DMS 273 treated with DMSO at 0.1 percent for 48 hours (cell line): ENCODE measurements at regions not wholly inside any gene's neighbourhood (a gene's known extent, or its start where the extent isn't known, plus 50 kb on each side); places are given as distances from the start of the nearest gene placed in this dataset.
"Not testable (repeated sequence)": the region's sequence is repeated elsewhere in the genome, so short reads cannot be mapped to it uniquely, and the experiment has no call there.

Experiments
- DNase-seq: peaks from one replicate; lab custom pipeline; 2025; lab: John Stamatoyannopoulos, UW

DNA sequence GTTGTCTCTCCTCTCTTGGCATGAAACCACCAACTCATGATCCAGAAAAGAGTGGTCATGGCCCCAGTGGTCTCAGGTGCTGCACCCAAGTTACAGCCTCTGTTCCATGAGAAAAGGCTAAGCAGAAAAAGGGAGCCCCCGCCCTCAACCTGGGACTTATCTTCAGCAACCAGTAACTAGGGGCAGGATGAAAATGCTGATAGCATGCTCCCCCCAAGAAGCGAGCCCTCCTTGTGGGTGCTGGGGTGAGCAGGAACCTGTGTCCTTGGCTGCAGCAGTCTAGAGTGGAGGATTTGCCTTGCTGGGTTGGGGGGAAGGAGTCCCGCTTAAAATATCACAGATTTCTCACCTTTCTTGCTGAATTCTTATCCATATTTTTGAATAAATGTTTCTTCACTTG, 490.0 kb downstream of the SUCLG1 start:
- no peak for DNase-seq

GRCh38 chr2:83967854-83968253, 491.2 kb downstream of the SUCLG1 start:
- DNase-seq: no peak

GRCh38 chr2:83966946-83967345, 492.1 kb downstream of the SUCLG1 start:
- not testable (repeated sequence) for DNase-seq

DNA sequence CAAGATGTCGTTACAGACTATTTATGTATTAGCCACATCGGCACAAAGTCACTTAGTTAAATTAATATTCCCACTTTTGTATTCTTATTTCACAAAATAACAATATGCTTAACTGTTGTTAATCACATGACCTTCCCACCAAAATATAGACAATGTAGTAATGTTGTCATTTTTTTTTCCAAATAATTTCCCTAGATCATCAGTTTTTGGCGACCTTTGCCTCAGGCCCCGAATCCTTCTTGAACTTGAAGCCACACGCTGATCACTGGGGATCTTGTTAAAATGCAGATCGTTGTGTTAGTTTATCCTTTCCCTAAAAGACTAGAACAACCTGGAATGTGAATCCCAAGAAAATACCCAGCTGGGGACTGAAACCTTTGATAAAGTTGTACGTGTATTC, 497.6 kb downstream of the SUCLG1 start:
- no peak for DNase-seq

- DNase-seq: no peak
Measured at GRCh38 chr2:83960371-83960770, 498.7 kb downstream of the SUCLG1 start.

- DNase-seq: no peak
Measured at GRCh38 chr2:83959266-83959665, 499.8 kb downstream of the SUCLG1 start.

DNA sequence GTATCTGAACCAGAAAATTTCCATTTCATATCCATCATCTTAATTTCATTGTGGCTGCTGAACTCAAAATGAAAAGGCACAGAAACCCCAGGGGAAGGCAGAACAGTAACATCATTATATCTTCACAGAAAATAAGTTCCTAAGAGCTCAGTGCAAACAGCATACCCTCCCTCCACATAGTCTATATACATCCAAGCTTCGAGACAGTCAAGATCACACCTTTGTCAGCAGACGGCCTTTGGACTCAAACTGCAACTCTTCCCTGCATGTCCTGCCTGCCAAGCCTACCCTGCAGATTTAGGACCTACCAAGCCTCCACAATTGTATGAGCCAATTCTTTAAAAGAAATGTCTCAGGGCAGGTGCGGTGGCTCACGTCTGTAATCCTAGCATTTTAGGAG, 502.1 kb downstream of the SUCLG1 start:
- DNase-seq: no peak

GRCh38 chr2:83953697-83954096, 505.4 kb downstream of the SUCLG1 start:
- no peak for DNase-seq

- no peak for DNase-seq
Measured at GRCh38 chr2:83951378-83951947, 507.6 kb downstream of the SUCLG1 start.

GRCh38 chr2:83949361-83949760, 509.7 kb downstream of the SUCLG1 start:
- DNase-seq: no peak

DNA sequence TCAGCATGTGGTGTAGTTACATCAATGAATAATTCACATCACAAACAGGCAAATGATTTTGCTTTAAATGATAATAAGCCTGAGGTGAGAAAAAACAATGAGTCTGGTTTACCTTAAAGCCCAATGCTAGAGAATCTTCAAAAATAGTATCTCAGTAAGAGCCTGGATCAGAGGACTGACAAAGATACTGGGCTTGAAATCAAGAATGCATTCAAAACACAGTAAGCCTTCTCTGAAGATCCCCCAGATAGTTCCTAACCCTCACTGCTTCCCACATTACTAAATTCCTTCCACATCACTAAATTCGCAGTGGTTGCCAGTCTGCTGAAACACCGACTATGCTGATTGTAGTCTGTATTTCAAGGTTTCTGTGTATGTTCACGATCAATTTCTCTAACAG, 514.9 kb downstream of the SUCLG1 start:
- no peak for DNase-seq

GRCh38 chr2:83943265-83943664, 515.8 kb downstream of the SUCLG1 start:
- no peak for DNase-seq

DNA sequence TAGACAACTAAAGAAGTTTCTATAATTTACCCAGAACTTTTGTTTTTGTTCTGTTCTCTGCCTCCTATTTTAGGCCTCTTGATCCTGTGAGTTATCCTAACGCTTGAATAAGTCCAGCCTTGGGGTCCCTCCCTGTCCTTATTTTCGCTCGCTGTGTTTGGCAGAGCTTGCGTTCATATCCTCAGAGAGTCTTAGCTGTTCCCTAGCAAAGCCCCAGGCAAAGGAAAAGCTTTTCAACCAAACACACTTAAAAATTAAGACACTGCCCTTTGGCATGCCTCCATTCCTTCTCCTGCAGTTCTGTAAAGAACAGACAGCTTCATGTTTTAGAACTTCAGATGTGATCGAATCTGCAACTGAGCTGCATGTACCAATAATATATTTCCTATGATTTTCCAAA, 517.2 kb downstream of the SUCLG1 start:
- no peak for DNase-seq

- no peak for DNase-seq
Measured at GRCh38 chr2:83933749-83934148, 525.3 kb downstream of the SUCLG1 start.

DNA sequence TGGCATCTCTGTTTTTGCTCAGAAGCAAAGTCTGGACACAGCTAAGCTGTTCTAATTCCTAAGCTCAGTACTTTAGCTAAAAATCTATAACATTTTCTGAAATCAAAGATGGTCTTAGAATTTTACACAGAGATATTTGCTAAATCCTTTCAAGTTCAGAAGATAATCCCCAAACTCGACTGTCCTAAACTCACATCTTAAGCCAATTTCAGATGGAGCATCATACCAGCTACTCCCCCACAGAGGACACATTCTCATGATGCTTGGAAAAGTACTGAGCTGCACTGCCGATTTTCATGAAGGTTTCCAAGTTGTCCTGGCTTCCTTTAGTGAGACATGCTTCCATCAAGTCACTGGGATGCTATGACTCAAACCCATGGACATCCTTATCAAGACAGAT, 535.5 kb downstream of the SUCLG1 start:
- DNase-seq: no peak

GRCh38 chr2:83916559-83916958, 542.5 kb downstream of the SUCLG1 start:
- no peak for DNase-seq

- DNase-seq: no peak
Measured at GRCh38 chr2:83915381-83915780, 543.7 kb downstream of the SUCLG1 start.

GRCh38 chr2:83908750-83909149, 550.3 kb downstream of the SUCLG1 start:
- no peak for DNase-seq

DNA sequence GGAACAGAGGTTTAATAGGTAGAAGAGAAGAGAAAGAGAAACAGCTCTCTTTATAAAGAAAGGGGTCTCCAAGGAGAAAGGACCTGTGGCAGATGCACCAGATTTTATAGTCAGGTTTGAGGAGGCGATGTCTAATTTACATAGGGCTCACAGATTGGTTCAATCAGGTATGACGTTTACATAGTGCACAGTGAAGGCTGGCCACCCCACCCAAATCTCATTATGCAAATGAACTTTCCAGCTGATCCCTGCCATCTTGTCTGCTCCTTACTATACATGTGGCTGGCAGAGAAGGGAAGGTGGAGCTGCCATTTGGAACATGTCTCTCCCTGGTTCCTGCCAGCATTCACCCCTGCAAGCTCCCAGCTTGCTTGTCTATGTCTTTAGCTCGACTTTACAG, 557.8 kb downstream of the SUCLG1 start:
- DNase-seq: peak; percentile 3

DNA sequence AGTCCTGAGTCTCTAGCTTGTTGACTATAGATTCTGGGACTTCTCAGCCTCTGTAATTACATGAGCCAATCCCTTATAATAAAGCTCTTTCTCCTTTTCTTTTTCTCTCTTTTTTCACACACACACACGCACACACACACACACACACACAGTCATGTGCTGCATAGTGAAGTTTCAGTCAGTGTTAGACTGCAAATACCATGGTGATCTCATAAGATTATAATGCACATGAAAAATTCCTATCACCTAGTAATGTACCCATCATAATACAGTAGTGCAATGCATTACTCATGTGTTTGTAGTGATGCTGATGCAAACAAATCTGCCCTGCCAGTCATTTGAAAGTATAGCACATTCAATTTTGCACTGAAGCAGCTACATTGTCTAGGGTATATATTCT, 558.2 kb downstream of the SUCLG1 start:
- no peak for DNase-seq

GRCh38 chr2:83899271-83899670, 559.8 kb downstream of the SUCLG1 start:
- DNase-seq: no peak

- no peak for DNase-seq
Measured at GRCh38 chr2:83894976-83895375, 564.1 kb downstream of the SUCLG1 start.

- no peak for DNase-seq
Measured at GRCh38 chr2:83887757-83888156, 571.3 kb downstream of the SUCLG1 start.

DNA sequence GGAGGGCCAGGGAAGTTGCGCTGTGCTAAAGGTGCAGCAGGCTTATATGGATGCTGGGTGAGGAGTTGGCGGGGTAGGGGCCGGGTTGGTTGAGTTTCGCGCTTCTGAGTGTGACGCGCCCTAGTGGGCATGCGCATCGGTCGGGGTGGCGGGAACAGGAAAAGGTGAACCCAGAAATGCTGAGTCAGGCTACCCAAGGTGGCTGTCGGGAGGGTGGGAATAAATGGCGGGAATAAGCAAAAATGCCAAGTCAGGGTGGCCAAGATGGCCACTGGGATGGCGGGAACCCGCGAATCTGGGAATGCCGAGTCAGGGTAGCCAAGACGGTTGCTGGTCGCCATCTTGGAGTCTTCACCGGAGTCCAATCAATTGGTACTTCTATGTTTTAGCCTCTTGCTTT, 580.0 kb downstream of the SUCLG1 start:
- no peak for DNase-seq

DNA sequence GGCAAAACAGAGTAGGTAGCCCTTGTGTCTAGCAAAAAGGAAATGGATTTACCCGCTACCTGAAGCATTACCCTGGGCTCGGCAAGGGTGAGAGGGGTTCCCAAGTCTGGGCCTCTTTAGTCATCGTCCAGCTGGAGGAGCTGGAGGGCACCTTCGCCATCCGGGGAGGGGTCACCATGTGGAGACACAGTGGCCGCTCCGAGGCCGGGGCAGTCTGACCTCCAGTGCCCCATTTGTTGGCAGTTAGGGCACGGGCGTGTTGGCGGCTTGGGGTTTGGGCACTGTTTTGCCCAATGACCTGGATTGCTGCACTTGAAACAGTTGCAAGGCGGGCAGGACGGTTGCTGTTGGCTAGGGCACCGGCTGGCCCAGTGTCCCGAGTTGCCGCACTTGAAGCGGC, 581.8 kb downstream of the SUCLG1 start:
- DNase-seq: not testable (repeated sequence)
